HG02588 (cell line): ENCODE measurements at regions not wholly inside any gene's neighbourhood (a gene's known extent, or its start where the extent isn't known, plus 50 kb on each side); places are given as distances from the start of the nearest gene placed in this dataset.

ENCODE experiments used
- ATAC-seq: cut with Tn5 transposase; IDR thresholded peaks from one replicate; pipeline ENCODE4 v1.9.1; 2021; ENCODE audit warnings: mild to moderate bottlenecking, moderate library complexity; ENCODE audit not compliant: unreplicated experiment

- no peak for ATAC-seq
Measured at GRCh38 chr5:15447209-15447608, 52.8 kb upstream of the FBXL7 start.

DNA sequence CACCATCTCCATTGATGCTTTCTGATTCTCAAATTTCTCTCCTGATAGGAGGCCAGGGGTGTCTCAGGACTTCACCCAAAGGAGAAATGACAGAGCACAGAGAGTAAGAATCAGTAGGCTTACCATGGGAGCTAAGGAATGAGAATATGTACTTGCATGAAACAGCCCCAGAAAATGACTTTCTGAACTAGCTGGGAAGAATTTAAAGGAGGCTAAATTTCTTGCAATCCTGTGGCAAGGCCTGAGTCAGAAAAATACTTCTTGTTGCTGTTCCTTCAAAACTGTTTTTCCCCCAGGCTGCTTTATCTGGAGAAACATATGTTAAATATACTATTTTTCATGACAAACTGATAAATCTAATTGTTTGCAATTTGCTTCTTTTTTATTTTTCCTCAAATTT, 53.4 kb upstream of the FBXL7 start:
- ATAC-seq = no peak

DNA sequence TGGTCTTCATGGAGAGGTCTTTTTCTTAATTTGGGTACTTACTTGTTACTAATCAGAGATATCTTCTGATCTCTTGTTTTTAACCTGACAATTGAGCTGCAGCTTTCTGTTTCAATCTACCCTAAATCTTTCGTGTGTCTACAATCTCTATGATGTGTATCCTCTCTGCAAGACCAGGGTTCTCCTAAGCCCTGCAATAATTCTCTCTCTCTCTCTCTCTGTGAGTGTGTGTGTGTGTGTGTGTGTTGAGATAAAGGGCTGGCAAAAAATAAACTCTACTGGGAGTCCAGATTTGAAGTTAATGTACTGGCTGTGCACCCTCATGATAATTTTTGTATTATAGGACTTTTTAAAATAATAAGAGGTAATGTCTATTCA, 57.8 kb upstream of the FBXL7 start:
- no peak for ATAC-seq

GRCh38 chr5:15441433-15442192, 58.4 kb upstream of the FBXL7 start:
- ATAC-seq = peak; percentile 52

- ATAC-seq = no peak
Measured at GRCh38 chr5:15440434-15440833, 59.5 kb upstream of the FBXL7 start.

DNA sequence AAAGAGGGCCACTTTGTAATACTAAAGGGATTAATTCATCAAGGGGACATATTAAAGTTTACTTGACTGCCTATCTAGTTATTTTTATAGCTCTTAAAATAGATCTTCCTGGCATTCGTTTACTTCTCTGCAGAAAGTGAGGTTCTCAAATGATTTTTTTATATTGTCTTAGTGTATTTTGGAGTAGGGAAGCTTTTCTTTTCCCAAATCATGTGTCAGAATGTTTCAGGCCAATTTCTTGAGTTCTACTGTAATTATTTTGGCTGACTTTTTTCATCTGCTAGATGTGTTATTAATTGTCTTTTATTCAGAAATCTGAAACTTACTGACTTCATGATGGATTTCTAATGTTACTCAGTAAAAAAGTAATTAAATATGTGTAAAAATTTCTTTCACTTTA, 60.2 kb upstream of the FBXL7 start:
- no peak for ATAC-seq

DNA sequence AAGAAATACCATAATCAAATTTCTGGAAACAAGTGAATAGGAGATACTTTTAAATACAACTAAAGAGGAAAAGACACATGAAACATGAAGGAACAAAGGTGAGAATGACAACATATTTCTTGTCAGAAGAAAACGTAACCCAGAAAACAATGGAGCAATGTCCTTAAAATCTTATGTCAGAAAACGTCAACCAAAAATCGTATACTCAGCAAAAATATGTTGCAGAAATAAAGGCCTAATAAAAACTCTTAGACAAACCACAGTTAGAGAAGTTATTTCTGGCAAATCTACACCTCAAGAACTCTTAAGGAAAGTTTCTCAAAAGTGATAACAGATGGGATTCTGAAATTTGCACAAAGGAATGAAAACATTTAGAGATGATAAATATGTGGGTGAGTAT, 66.3 kb upstream of the FBXL7 start:
- no peak for ATAC-seq

- ATAC-seq = no peak
Measured at GRCh38 chr5:15431923-15432322, 68.1 kb upstream of the FBXL7 start.

- ATAC-seq = no peak
Measured at GRCh38 chr5:15425766-15426165, 74.2 kb upstream of the FBXL7 start.

GRCh38 chr5:15424769-15425168, 75.2 kb upstream of the FBXL7 start:
- no peak for ATAC-seq

DNA sequence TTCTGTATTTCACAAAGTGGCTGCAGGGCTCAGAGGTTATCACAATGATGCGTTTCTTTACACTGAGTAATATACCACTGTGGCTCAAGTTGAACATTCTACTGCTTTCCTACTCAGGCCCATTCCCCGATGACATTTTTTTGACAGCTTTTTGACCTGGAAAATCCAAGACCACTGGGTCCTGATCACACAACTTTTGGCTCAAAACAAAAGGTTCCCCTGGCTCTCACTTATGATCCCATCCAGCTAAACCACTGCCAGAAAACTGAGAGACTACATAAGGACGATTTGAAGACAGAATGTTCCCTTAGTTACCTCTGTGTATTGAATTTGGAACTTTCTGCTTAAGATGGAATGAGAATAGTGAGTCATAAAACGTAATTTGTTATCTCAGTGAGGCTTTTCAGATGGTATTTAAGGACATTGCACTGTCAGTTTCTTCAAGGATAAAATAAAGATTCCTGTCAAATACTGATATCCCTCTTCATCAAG, 78.0 kb upstream of the FBXL7 start:
- no peak for ATAC-seq

- no peak for ATAC-seq
Measured at GRCh38 chr5:15421381-15421780, 78.6 kb upstream of the FBXL7 start.

DNA sequence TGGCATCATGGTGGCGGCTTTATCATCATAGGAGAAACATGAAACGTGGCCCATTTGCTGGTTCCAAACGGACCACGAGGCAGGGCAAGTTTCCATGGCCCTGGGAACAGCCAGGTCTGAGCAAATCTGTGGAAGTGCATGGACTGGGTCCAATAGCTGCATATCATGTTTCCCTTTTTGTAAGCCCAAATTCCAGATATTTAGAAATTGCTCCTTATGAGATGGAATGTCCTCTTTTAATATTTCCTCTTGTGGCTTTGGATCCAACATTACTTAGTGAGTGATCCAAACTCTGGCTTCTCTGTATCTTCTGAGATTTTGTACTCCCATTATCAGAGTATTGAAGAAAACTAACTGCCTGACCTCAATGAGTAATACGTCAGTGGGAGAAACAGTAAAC, 79.8 kb upstream of the FBXL7 start:
- ATAC-seq = no peak

- ATAC-seq = no peak
Measured at GRCh38 chr5:15417156-15417555, 82.8 kb upstream of the FBXL7 start.

- ATAC-seq = no peak
Measured at GRCh38 chr5:15406478-15406877, 93.5 kb upstream of the FBXL7 start.

DNA sequence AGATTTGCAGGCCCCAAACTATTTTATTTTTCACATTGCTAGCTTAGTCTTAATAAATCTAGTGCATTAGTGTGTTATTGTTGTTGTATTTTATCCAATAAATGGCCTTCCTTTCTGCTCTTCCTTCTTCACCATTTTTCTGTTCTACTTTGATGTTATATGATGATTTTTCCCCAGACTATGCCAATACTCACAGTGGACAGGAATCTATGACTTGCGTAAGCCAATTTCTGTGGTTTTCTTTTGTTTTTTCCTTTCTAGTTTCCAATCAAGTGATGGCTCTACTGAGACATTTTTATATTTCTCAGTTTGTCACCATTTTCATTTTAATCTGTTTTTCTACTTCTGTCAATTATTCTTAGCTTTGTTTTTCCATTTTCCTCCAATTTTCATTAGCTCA, 106.8 kb upstream of the FBXL7 start:
- no peak for ATAC-seq

GRCh38 chr5:15391704-15392397, 108.1 kb upstream of the FBXL7 start:
- ATAC-seq = no peak

GRCh38 chr5:15388866-15389265, 111.1 kb upstream of the FBXL7 start:
- no peak for ATAC-seq

GRCh38 chr5:15387931-15388524, 112.0 kb upstream of the FBXL7 start:
- no peak for ATAC-seq

GRCh38 chr5:15386122-15386521, 113.9 kb upstream of the FBXL7 start:
- ATAC-seq = no peak

GRCh38 chr5:15385553-15385952, 114.4 kb upstream of the FBXL7 start:
- ATAC-seq = no peak

GRCh38 chr5:15385037-15385436, 114.9 kb upstream of the FBXL7 start:
- ATAC-seq = no peak
